Ecto neural progenitor cell (in vitro differentiated cells): ENCODE measurements at regions not wholly inside any gene's neighbourhood (a gene's known extent, or its start where the extent isn't known, plus 50 kb on each side); places are given as distances from the start of the nearest gene placed in this dataset.
"Not testable (repeated sequence)": the region's sequence is repeated elsewhere in the genome, so short reads cannot be mapped to it uniquely, and the experiment has no call there.

Experiments used
- DNase-seq: peaks from one replicate; pipeline ENCODE4 v3.0.0-alpha.2; 2018; ENCODE audit warnings: low spot score

DNA sequence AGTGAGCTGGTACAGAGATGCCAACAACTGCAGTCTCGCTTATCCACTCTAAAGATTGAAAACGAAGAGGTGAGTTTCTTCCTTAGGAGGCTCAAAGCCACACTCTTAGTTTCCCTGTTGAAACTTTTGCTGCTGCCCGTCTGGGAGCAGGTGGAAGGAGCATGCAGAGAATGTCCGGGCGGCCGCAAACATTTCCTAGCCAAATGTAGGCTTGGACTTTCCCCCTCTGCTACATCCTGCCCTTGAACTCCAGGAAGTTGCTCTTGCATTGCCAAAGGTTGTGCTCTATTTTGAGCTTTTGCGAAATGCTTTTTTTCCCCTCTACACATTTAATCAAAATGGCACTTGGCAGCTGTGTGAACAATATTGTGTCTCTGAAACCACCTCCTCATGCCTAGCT lies 65.0 kb upstream of the IKBKE start:
- DNase-seq = not testable (repeated sequence)

DNA sequence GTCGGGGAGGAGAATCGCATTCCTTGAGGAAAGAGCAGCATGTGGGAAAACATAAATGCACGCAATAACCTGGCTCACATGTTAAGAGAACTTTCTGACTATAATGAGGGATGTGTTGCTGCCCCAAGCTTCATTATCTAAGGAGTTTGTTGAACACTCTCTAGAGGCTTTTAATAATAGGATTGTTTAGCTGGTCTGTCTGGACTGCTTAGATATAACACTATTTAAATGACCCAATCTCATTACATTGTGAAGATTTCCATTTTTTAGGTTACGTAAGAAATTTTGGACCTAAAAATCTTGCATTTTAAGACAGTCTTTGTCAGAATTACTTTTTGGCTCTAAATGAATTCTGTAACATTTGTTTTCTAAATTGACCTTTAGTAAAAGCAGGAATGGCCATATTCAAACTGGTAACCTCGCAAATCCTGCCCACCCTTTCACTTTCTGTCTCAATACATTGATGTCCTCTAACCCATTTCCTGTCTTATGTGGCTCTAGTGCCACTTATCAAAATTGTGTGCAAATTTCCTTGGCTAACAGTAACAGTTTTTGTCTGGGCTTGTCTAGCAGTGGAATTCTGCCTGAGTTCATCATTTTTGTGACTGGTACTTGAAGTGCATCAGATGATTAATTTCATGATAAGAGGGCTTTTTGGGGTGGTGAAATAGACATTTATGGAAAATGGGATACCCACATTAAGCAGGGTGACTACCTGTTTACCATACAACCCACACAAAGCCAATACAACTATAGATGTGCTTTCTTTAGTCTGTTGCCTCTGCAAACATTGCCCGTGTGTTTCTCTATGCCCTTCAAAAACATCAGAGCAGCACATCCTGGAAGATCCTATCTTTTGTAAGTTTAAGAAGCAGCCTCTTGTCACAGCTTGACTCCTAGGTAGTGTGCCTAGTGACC lies 61.6 kb upstream of the IKBKE start:
- DNase-seq = not testable (repeated sequence)

DNA sequence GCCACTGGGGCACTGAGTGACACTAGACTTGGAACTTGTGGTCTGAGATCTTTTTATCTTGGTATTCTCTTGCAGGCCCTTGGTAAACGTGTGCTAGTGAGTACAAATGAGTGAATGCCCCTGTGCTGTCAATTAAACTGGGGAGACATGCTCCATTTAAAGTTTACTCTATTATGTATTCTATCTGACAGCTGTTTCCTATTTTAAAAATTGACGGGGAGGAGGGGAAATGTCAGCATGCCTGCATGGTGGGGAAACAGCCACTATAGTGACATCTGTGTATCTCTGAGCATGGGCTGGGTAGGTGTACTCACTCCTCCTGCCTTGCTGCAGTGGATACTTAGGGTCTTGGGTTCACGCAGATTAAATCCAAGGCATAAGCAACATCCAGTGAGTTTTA lies 59.0 kb upstream of the IKBKE start:
- no peak for DNase-seq

GRCh38 chr1:206415942-206416341 lies 54.3 kb upstream of the IKBKE start:
- no peak for DNase-seq

DNA sequence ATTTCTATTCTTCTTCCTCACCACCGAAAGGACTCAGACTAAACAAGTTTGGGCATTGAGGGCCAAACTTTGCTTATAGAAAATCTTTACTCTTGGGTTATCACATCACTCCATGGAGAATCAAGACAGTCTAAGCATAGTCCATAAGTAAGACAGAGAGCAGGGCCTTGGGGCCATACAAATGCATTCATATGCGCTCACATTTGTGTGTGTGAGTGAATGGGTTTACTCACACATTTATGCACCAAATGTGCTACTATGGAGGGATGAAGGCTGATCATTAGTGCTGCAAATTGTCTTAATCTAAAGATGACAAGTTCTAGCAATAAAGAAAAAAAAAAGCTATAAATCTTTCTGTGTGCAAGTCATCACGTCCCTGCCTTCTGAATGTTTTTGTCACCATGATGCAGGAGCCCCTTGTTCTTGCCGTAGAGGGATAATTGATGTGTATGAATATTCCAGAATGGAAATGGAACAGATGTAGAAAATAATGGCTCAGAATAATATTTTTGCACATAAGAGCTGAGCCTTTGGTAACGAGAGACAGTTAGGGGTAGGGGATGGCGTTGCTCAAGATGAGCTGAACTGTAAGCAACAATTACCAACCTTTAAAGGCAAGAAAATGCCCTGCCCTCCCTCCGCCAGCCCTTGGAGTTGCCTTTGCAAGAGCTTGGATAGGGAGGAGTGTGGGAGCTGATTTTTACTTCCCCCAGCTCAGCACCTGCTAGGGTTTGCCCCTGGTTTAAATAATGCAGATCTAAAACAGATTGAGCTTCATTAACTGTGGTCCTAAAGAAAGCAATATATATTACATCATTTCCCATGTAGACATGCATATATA lies 52.3 kb upstream of the IKBKE start:
- DNase-seq = no peak

DNA sequence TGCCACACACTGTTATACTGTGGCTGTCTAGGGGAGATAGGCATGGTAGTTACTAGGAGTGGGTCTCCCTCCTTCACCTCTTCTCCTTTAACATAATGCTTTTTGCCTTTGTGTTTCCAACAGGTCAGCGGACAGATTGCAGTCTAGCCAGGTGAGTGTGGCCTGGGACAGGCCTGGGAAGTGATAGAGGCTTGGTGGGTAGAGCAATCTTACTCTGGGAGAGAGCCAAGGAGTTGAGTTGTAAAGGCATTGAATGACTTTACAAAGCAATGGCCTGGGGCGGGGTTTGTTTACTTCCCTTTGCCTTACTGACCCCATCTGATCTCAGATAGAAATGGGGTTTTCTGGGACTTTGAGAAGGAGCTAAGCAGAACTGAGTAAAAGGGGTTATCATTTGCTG lies 51.0 kb upstream of the IKBKE start:
- DNase-seq = no peak

GRCh38 chr1:206419783-206420182 lies 50.5 kb upstream of the IKBKE start:
- DNase-seq = no peak

- no peak for DNase-seq
These were observed 49.8 kb upstream of the IKBKE start for GRCh38 chr1:206420471-206420870.
